Right cardiac atrium (tissue), 5 donors: ENCODE measurements at regions not wholly inside any gene's neighbourhood (a gene's known extent, or its start where the extent isn't known, plus 50 kb on each side); places are given as distances from the start of the nearest gene placed in this dataset.

ENCODE experiments used
- ATAC-seq, 2 donors: fragments of 200-7000 bp; cut with Tn5 transposase; one replicate each; pipeline versions ENCODE4 v1.8.0 to v1.9.1; 2020; ENCODE audit warnings: moderate library complexity in 2 of 2, mild to moderate bottlenecking in 1 of 2
- DNase-seq, 3 donors: peaks; one replicate each; pipeline ENCODE4 v3.0.0-alpha.2; 2020
- H3K27ac ChIP-seq: one replicate; pipeline ENCODE4 v1.5.1; 2013; ENCODE audit warnings: mild to moderate bottlenecking, low read length, control low read depth, moderate library complexity
- H3K27me3 ChIP-seq: one replicate; pipeline ENCODE4 v1.6.1; 2013; ENCODE audit not compliant: control insufficient read depth, insufficient read depth
- H3K4me1 ChIP-seq: one replicate; pipeline ENCODE4 v1.6.1; 2013; ENCODE audit warnings: low read length; ENCODE audit not compliant: control insufficient read depth, insufficient read depth
- H3K4me3 ChIP-seq: one replicate; pipeline ENCODE4 v1.5.1; 2013; ENCODE audit warnings: low read length, control low read depth
- H3K9me3 ChIP-seq: one replicate; pipeline ENCODE4 v1.6.1; 2013; ENCODE audit warnings: low read length; ENCODE audit not compliant: control insufficient read depth
- WGBS: extraction: QIAGEN DNeasy Blood & Tissue Kit; methylation state at CpG from one replicate; pipeline ENCODE4 v1.1.7; 2013; 5-methylcytosine and 5-hydroxymethylcytosine counted together
- intact Hi-C, 4 donors: fragments of 100-400 bp; cut with DNase I; formaldehyde crosslinking; loops; one replicate each; pipeline versions ENCODE4 v1.11.0 to v1.14.0; 2022 to 2023
- donor health status: healthy with polysubstance abuse.
- donor health status: DM: no; HTN: yes; CAD: no.
- donor health status: DM: no; HTN: no; CAD: no.
- donor health status: DM: no; HTN: yes; CAD: no; lungs with severe emphysema.
- donor health status: DM: yes; HTN: yes; CAD: no.

DNA sequence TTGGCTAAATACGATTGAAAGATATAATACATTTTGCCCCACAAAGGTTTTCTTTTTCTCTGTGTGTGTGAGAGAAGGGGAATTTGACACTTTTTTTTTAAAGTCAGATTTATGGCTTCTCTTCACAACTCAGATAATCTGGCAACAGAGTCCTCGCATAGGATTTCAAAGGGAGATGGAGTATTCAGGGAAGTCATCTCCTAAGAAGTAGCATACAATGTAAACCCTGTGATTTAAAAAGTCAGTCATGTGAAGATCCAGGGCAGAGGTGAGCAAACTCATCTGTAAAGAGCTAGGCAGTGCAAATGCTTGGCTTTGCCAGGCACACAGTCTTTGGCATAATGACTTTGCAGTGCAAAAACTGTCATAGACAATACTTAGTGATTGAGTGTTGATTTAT is 1526.3 kb downstream of the AACS start:
- no peak overlapping the region for H3K27ac ChIP-seq
- ATAC-seq (no peak), DNase-seq (no peak)
- H3K9me3 ChIP-seq = no peaks in the 10 kb centered on the region
- intact Hi-C loops = no loop called here
- H3K4me3 ChIP-seq = no peak overlapping the region
- WGBS = 64% methylated on average over 2 of the region's 2 CpGs
- H3K27me3 ChIP-seq = no peaks in the 10 kb centered on the region
- no peaks in the 10 kb centered on the region for H3K4me1 ChIP-seq

DNA sequence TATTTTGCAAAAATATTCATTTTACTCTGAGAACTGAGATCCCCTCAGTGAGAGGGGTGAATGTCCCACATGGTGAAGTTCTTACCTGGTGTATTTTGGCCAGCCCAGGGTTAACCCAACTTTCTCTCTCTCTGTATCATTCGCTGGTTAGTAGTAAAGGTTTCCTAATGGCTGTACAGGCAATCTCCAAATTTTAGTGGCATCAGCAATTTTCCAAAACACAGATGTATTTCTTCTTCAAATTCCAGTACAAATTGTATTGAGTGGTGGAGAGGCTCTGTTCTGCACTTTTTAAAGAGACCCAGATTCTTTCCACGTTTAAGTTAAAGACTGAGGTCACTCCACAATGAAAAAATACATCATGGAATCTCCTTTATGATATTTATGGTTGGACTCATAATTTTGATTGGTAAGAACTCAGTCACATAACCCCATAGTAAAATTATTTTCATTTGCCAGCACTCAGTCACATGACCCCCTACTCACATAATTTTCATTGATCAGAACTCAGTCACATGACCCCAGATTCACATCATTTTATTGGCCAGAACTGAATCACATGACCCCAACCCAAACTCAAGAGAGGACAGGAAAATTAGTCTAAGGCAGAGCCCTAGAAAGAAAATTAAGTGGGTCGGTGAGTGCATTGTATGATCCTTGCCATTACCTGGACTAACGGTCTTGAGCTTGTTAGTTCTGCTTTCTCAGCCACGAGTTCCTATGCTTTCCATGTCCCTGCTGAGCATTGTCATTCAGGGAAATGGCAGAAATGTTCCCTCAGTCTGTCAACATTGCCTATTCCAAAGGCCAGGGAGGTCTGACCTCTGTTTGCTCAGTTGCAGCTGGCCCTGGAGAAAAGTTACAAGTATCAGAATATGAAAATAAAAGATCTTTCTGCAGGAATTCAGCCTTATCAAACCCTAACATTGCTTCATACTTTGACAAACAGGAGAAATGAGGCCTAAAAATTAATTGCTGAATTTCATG is 1536.2 kb downstream of the AACS start:
- Histone ChIP-seq H3K27me3 (no peaks in the 10 kb centered on the region), H3K9me3 (no peaks in the 10 kb centered on the region), H3K27ac (no peak overlapping the region), H3K4me1 (no peaks in the 10 kb centered on the region), H3K4me3 (no peak overlapping the region)
- ATAC-seq (no peak), DNase-seq (no peak)
- intact Hi-C loops = no loop called here
- WGBS = 71% methylated on average over 5 of the region's 5 CpGs

- H3K9me3 ChIP-seq = no peaks in the 10 kb centered on the region
- no peaks in the 10 kb centered on the region for H3K27me3 ChIP-seq
- no peaks in the 10 kb centered on the region for H3K4me1 ChIP-seq
- no peak overlapping the region for H3K27ac ChIP-seq
- DNase-seq (no peak), ATAC-seq (no peak)
- 56% methylated on average over 7 of the region's 7 CpGs for WGBS
- intact Hi-C loops = no loop called here
- H3K4me3 ChIP-seq = no peak overlapping the region
Observed at GRCh38 chr12:126602612-126603011, 1537.4 kb downstream of the AACS start.

GRCh38 chr12:126607157-126607556 is 1541.9 kb downstream of the AACS start:
- H3K27ac ChIP-seq = no peak overlapping the region
- ATAC-seq = no peak
- no peak for DNase-seq
- no peaks in the 10 kb centered on the region for H3K4me1 ChIP-seq
- no peaks in the 10 kb centered on the region for H3K9me3 ChIP-seq
- 50% methylated on average over 1 of the region's 1 CpG for WGBS
- intact Hi-C loops = no loop called here
- no peaks in the 10 kb centered on the region for H3K27me3 ChIP-seq
- H3K4me3 ChIP-seq = no peak overlapping the region

GRCh38 chr12:126607867-126608266 is 1542.6 kb downstream of the AACS start:
- Histone ChIP-seq H3K27me3 (no peaks in the 10 kb centered on the region), H3K9me3 (no peaks in the 10 kb centered on the region), H3K27ac (no peak overlapping the region), H3K4me1 (no peaks in the 10 kb centered on the region), H3K4me3 (no peak overlapping the region)
- WGBS = 26% methylated on average over 1 of the region's 1 CpG
- ATAC-seq = no peak
- no peak for DNase-seq
- intact Hi-C loops = no loop called here

DNA sequence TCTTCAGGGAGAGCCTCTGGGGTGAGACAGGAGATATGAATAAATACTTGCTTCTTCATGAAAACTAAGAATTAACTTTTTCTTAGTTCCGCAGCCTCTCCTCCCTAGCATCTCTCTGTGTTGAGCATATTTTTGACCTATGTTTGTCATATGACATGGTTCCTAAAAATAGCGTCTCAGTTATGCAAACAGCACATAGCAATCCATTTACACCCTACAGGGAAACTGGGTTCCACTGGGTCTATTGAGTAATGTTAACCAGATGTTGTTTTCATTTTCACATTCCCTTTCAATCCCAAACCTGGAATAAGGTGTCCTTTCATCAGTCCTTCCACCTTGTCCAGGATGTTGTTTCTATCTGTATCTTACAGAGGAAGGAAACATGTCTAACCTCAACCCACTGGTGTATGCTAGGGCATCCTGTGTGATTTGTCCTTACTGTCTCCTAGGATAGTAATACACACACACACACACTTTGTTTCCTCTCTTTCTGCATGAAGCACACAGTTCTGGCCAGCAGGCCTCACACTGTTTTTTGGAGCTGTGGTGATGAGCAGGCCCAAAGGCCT is 1543.5 kb downstream of the AACS start:
- no peaks in the 10 kb centered on the region for H3K4me1 ChIP-seq
- intact Hi-C loops = no loop called here
- no peaks in the 10 kb centered on the region for H3K9me3 ChIP-seq
- 64% methylated on average over 2 of the region's 2 CpGs for WGBS
- DNase-seq (no peak), ATAC-seq (no peak)
- no peaks in the 10 kb centered on the region for H3K27me3 ChIP-seq
- H3K4me3 ChIP-seq = no peak overlapping the region
- no peak overlapping the region for H3K27ac ChIP-seq

GRCh38 chr12:126616441-126616840 is 1551.2 kb downstream of the AACS start:
- no peak for ATAC-seq
- no peak for DNase-seq
- no peaks in the 10 kb centered on the region for H3K9me3 ChIP-seq
- 91% methylated on average over 16 of the region's 16 CpGs for WGBS
- H3K27me3 ChIP-seq = no peaks in the 10 kb centered on the region
- H3K4me1 ChIP-seq = no peaks in the 10 kb centered on the region
- H3K4me3 ChIP-seq = no peak overlapping the region
- no peak overlapping the region for H3K27ac ChIP-seq
- intact Hi-C loops = no loop called here

DNA sequence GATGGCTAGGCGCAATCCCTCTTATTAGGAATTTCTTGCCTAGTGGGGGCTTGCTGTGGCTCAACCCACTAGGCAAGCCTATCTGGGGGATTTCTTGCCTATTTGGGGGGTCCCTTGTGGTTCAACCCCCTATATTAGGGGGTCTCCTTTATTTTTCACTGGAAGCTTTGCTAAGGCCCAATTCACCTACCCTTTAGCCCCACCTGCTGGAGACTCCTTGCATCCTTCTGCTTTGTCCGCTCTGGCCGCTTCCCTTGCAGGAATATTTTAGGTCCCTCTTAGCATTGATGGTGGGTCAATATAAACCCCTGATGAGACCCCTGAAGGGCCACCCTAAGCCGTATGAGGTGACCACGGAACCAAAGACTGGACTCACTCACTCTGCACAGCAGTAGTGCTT is 1552.1 kb downstream of the AACS start:
- ATAC-seq (no peak), DNase-seq (no peak)
- Histone ChIP-seq H3K27ac (no peak overlapping the region), H3K4me3 (no peak overlapping the region), H3K27me3 (no peaks in the 10 kb centered on the region), H3K4me1 (no peaks in the 10 kb centered on the region), H3K9me3 (no peaks in the 10 kb centered on the region)
- intact Hi-C loops = no loop called here
- WGBS = 90% methylated on average over 5 of the region's 5 CpGs

DNA sequence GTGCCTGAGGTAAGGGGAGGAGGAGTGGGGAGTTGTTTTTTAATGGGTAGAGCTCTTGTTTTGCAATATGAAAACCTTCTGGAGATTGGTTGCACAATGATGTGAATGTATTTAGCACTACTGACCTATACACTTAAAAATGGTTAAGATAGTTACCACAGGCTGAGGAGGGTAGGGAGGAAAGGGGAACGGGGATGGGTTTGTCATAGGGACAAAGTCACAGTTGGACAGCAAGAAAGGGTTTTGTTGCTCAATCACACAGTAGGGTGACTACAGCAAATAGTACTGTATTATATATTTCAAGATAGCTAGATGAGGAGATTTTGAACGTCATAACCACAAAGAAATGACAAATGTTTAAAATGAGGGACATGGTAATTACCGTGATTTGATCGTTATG is 1562.4 kb downstream of the AACS start:
- 56% methylated on average over 4 of the region's 4 CpGs for WGBS

DNA sequence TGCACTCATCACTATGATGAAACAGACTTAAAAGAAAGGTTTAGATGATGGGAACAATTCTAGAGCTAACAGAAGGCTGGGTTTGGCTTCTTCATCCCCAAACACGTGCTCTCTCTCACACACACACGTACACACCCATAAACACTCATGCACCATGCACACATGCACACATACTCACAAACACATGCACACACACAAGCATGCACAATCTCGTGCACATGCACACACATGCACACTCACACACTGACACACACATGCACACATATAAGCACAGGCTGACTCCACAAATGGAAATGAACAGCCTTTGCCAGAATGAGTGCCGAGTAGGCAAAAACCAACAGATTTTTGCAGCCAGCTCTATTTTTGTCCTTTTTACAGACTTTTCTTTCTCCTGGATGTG is 1571.6 kb downstream of the AACS start:
- Histone ChIP-seq H3K27me3 (no peaks in the 10 kb centered on the region), H3K4me1 (no peaks in the 10 kb centered on the region), H3K27ac (no peak overlapping the region), H3K9me3 (no peaks in the 10 kb centered on the region), H3K4me3 (no peak overlapping the region)
- ATAC-seq = no peak
- intact Hi-C loops = no loop called here
- DNase-seq = no peak
- WGBS = 65% methylated on average over 4 of the region's 4 CpGs

More for the DNA sequence above, 1562.4 kb downstream of the AACS start:
- no peaks in the 10 kb centered on the region for H3K27me3 ChIP-seq
- no peak overlapping the region for H3K27ac ChIP-seq
- no peak overlapping the region for H3K4me3 ChIP-seq
- H3K4me1 ChIP-seq = no peaks in the 10 kb centered on the region
- H3K9me3 ChIP-seq = peaks cover 2% of the 10 kb centered on the region
- intact Hi-C loops = no loop called here
- DNase-seq (no peak), ATAC-seq (no peak)

DNA sequence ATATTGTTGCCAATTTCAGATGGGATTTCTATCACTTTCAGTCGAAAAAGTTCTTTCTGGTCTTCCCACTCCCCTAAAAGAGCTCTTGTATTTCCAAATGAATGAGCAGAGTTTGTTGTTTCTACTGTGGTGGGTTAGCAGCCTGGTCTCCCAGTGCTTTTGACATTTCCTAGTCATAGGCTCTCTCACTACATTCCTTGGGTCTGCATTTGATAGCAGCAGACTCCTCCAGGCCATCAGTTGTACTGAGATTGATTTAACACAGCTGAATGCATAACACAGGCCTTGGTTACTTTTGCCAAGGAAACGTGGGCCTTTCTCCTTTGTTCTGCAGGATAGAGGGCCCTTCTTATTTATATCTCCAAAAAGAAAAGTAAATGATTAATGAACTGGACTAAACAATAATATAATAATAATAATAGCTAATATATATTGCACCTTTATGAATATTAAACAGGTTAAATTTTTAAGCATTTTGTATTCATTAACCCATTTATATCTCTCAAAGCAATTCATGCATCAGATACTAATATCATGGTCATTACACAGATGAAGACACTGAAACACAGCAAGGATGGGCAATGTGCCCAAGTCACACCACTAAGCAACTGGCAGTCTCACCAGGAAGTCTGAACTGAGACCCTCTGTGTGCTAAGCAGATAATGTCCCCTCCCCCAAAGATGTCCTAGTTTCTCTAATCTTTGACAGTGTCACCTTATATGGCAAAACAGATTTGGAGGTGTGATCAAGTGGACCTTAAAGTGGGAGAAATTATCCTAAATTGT is 1579.2 kb downstream of the AACS start:
- Histone ChIP-seq H3K27ac (no peak overlapping the region), H3K27me3 (no peaks in the 10 kb centered on the region), H3K9me3 (no peaks in the 10 kb centered on the region), H3K4me1 (no peaks in the 10 kb centered on the region), H3K4me3 (no peak overlapping the region)
- 37% methylated on average over 2 of the region's 2 CpGs for WGBS
- no peak for DNase-seq
- ATAC-seq = no peak
- intact Hi-C loops = no loop called here
